ENCODE measurements at regions not wholly inside any gene's neighbourhood (a gene's known extent, or its start where the extent isn't known, plus 50 kb on each side); places are given as distances from the start of the nearest gene placed in this dataset.

DNA sequence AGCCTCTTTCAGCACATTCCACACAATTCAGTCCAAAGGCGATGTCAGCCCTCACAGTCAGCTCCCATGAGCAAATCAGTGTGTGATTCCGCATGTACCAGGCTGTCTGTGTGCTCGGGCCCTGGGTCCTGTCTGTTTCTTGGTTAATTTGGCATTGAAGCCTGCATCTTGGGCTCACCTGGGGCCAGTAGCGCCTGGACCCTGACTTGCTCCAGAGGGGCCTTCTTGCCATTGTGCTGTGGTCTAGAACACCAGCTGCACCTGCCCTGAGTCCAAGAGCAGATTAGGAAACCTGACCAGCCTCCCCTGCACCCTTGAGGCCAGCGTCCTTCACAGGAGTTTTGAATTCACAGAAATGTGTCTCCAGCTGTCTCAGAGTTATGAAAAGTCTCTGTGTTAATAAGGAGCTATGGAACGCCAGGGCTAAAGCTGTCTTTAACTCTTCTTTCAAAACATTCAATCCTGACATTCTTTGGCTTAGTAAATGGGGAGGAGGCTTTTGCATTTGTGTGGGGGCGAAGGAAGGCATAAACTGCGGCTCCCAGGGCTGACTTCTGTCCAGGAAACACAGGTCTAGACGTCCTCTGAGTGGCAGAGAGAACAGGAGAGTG lies 102.2 kb downstream of the ARF6 start:
- no peaks in the 10 kb centered on the region for H3K9me3 ChIP-seq
- H3K27me3 ChIP-seq: peaks cover 5% of the 10 kb centered on the region
- H3K4me1 ChIP-seq (ENCODE audit: control insufficient read depth in 1 of 2, insufficient read depth in 1 of 2, low read depth in 1 of 2, low read length in 1 of 2): no peaks in the 10 kb centered on the region
- TF ChIP-seq, protein P1, sequence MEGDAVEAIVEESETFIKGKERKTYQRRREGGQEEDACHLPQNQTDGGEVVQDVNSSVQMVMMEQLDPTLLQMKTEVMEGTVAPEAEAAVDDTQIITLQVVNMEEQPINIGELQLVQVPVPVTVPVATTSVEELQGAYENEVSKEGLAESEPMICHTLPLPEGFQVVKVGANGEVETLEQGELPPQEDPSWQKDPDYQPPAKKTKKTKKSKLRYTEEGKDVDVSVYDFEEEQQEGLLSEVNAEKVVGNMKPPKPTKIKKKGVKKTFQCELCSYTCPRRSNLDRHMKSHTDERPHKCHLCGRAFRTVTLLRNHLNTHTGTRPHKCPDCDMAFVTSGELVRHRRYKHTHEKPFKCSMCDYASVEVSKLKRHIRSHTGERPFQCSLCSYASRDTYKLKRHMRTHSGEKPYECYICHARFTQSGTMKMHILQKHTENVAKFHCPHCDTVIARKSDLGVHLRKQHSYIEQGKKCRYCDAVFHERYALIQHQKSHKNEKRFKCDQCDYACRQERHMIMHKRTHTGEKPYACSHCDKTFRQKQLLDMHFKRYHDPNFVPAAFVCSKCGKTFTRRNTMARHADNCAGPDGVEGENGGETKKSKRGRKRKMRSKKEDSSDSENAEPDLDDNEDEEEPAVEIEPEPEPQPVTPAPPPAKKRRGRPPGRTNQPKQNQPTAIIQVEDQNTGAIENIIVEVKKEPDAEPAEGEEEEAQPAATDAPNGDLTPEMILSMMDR (IDR thresholded peaks at IDR 0.05): no peak
- no peak overlapping the region for H3K27ac ChIP-seq
- H3K36me3 ChIP-seq: no peaks in the 10 kb centered on the region
- no peak overlapping the region for H3K4me3 ChIP-seq (ENCODE audit: low read depth in 1 of 2, low read length in 1 of 2)

DNA sequence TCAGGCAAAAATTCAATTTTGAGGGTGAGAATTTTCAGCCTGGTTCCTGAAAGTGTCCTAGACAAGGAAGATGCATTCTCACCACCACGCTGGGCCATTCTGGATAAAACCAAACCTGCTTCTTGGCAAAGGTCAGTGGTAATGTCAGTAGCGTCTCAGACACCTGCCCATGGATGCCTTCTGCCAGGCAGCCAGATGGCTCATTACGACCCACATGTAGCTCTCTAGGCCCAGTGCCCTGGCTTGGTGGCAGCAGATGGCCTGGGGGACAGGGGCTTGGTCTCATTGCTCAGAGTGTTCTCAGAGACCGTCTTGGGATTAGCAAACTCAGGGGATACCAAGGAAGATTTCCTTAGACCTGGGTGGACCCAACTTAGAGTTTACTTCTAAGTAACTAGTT lies 105.1 kb downstream of the ARF6 start:
- Histone ChIP-seq H3K27ac (no peak overlapping the region), H3K4me3 (ENCODE audit: low read depth in 1 of 2, low read length in 1 of 2) (no peak overlapping the region), H3K9me3 (no peaks in the 10 kb centered on the region), H3K27me3 (peaks cover 34% of the 10 kb centered on the region), H3K4me1 (ENCODE audit: control insufficient read depth in 1 of 2, insufficient read depth in 1 of 2, low read depth in 1 of 2, low read length in 1 of 2) (peaks cover under 1 to 2% of the 10 kb centered on the region in 2 experiments), H3K36me3 (no peaks in the 10 kb centered on the region)
- TF ChIP-seq, protein P1 (IDR thresholded peaks at IDR 0.05): no peak

DNA sequence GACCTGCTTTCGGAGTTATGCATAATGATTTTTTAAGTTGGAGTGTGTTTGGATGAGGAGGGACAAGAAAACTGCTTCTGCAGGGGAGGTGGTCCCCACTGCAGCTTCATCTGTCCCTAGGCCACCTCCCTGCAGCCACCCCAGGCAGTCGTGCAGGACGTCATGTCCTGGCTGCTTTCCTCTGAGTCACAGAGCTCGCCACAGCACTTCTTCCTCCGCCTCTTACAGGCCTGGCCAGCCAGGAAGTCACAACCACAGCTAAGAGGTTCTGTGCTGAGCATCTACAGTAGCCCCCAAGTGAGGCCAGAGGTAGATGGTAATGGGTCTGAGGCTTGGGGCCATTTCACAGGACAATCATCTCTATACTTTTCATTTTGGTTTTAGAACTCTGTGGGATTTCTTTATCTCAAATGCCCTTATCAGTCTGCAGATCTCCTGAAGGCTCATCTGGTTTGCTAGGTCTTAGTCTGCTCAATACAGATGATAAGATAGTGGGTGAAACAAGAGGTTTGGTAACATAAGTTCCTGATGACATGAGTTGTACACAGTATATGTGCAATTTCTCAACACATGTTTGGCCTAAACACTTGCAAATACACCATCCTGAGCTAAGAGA lies 106.4 kb downstream of the ARF6 start:
- Histone ChIP-seq H3K4me1 (ENCODE audit: control insufficient read depth in 1 of 2, insufficient read depth in 1 of 2, low read depth in 1 of 2, low read length in 1 of 2) (peaks cover 13 to 14% of the 10 kb centered on the region in 2 experiments), H3K27me3 (peaks cover 47% of the 10 kb centered on the region), H3K4me3 (ENCODE audit: low read depth in 1 of 2, low read length in 1 of 2) (no peak overlapping the region), H3K36me3 (no peaks in the 10 kb centered on the region), H3K27ac (no peak overlapping the region), H3K9me3 (no peaks in the 10 kb centered on the region)
- TF ChIP-seq, protein P1 (IDR thresholded peaks at IDR 0.05): no peak

DNA sequence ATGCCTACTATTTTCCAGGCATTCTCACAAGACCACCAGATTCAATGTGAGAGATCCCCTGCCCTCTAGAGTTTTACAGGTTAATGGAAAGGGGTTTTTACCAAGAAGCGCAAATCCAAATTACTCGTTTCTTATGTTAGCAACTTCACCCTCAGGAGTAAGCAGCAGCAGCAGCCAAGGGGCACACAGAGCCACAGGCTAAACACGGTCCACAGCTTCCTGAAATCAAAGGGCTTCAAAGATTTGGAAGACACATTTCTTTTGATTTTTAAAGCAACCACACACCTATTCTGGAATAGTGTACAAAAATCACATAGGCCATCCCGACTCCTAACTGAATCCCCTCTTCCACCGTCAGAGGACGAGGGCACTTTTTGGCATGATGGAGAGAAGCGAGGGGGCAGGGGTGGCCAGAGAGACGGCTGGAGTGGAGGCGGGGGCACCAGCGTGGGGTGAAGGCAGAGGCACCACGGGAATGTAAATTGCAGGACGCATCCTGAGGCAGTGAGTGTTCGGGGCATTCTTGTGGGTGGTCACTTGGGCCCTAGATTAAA lies 107.0 kb downstream of the ARF6 start:
- no peaks in the 10 kb centered on the region for H3K36me3 ChIP-seq
- H3K4me3 ChIP-seq (ENCODE audit: low read depth in 1 of 2, low read length in 1 of 2): no peak overlapping the region
- no peaks in the 10 kb centered on the region for H3K9me3 ChIP-seq
- no peak overlapping the region for H3K27ac ChIP-seq
- peaks cover 14 to 15% of the 10 kb centered on the region in 2 experiments for H3K4me1 ChIP-seq (ENCODE audit: control insufficient read depth in 1 of 2, insufficient read depth in 1 of 2, low read depth in 1 of 2, low read length in 1 of 2)
- TF ChIP-seq, protein P1 (IDR thresholded peaks at IDR 0.05): no peak
- H3K27me3 ChIP-seq: peaks cover 49% of the 10 kb centered on the region

DNA sequence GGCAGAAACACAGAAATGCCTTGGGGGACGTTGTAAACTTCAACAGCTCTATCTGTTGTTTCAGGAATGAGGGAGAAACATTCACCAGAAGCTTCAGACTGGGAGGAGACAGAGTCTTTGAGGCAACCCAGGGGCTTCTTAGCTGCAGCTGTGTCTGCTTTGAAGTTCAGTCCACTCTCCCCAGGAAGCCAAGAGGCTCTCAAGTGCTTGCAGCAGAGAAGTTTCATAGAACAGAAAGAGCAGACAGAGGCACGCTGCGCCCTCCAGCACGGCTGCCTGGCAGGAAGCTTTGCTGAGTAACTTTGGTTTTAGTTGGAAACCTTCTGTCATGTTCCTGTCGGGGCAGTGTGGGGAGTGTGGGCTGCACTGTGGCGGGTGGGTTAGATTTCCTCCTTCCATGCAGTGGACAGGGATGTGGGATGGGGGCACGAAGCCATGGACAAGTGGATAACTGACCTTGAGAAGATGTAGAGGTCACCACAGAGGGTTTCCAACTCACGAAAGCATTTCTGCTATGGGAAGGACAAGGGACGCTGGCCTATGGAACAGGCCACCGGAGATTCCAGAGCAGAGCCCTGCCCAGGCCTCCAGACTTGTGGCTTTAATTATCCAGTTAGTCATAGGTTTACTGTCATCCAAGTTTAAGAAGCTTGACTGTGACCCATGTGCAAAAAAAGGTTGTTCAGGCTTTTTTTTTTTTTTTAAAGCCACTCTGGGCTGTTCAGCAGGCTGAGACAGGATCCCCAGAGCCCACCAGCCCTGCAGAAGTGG lies 107.7 kb downstream of the ARF6 start:
- Histone ChIP-seq H3K27ac (no peak overlapping the region), H3K27me3 (peaks cover 49% of the 10 kb centered on the region), H3K4me3 (ENCODE audit: low read depth in 1 of 2, low read length in 1 of 2) (no peak overlapping the region), H3K9me3 (no peaks in the 10 kb centered on the region), H3K4me1 (ENCODE audit: control insufficient read depth in 1 of 2, insufficient read depth in 1 of 2, low read depth in 1 of 2, low read length in 1 of 2) (peaks cover 14 to 15% of the 10 kb centered on the region in 2 experiments), H3K36me3 (no peaks in the 10 kb centered on the region)
- TF ChIP-seq, protein P1 (IDR thresholded peaks at IDR 0.05): no peak

Data from neutrophil (primary cell).